ENCODE measurements at regions not wholly inside any gene's neighbourhood (a gene's known extent, or its start where the extent isn't known, plus 50 kb on each side); places are given as distances from the start of the nearest gene placed in this dataset.

GRCh38 chr1:244196571-244197285 lies 145.6 kb downstream of the ZBTB18 start:
- no peak for DNase-seq (ENCODE audit: low read depth, low spot score)

- no peak for DNase-seq (ENCODE audit: low read depth, low spot score)
These were observed 146.8 kb downstream of the ZBTB18 start for GRCh38 chr1:244197851-244198375.

GRCh38 chr1:244199902-244200301 lies 148.8 kb downstream of the ZBTB18 start:
- DNase-seq (ENCODE audit: low read depth, low spot score) = no peak

GRCh38 chr1:244200596-244200995 lies 149.5 kb downstream of the ZBTB18 start:
- no peak for DNase-seq (ENCODE audit: low read depth, low spot score)

GRCh38 chr1:244201750-244202149 lies 150.7 kb downstream of the ZBTB18 start:
- no peak for DNase-seq (ENCODE audit: low read depth, low spot score)

- no peak for DNase-seq (ENCODE audit: low read depth, low spot score)
These were observed 152.9 kb downstream of the ZBTB18 start for GRCh38 chr1:244204004-244204403.

GRCh38 chr1:244205171-244205570 lies 154.1 kb downstream of the ZBTB18 start:
- DNase-seq (ENCODE audit: low read depth, low spot score) = no peak

GRCh38 chr1:244205906-244206305 lies 154.8 kb downstream of the ZBTB18 start:
- DNase-seq (ENCODE audit: low read depth, low spot score) = no peak

GRCh38 chr1:244207042-244207934 lies 156.2 kb downstream of the ZBTB18 start:
- DNase-seq (ENCODE audit: low read depth, low spot score) = peak; percentile 20

GRCh38 chr1:244207935-244208244 lies 156.8 kb downstream of the ZBTB18 start:
- no peak for DNase-seq (ENCODE audit: low read depth, low spot score)

GRCh38 chr1:244209955-244210354 lies 158.9 kb downstream of the ZBTB18 start:
- no peak for DNase-seq (ENCODE audit: low read depth, low spot score)

GRCh38 chr1:244210884-244211558 lies 159.9 kb downstream of the ZBTB18 start:
- no peak for DNase-seq (ENCODE audit: low read depth, low spot score)

- no peak for DNase-seq (ENCODE audit: low read depth, low spot score)
These were observed 160.5 kb downstream of the ZBTB18 start for GRCh38 chr1:244211559-244211944.

GRCh38 chr1:244212219-244212618 lies 161.1 kb downstream of the ZBTB18 start:
- DNase-seq (ENCODE audit: low read depth, low spot score) = no peak

- DNase-seq (ENCODE audit: low read depth, low spot score) = no peak
These were observed 161.9 kb downstream of the ZBTB18 start for GRCh38 chr1:244212797-244213475.

GRCh38 chr1:244214009-244214967 lies 163.2 kb downstream of the ZBTB18 start:
- DNase-seq (ENCODE audit: low read depth, low spot score) = peak; percentile 36

- no peak for DNase-seq (ENCODE audit: low read depth, low spot score)
These were observed 165.8 kb downstream of the ZBTB18 start for GRCh38 chr1:244216836-244217235.

- DNase-seq (ENCODE audit: low read depth, low spot score) = no peak
These were observed 166.6 kb downstream of the ZBTB18 start for GRCh38 chr1:244217711-244218110.

- no peak for DNase-seq (ENCODE audit: low read depth, low spot score)
These were observed 167.1 kb downstream of the ZBTB18 start for GRCh38 chr1:244218220-244218619.

GRCh38 chr1:244219149-244219548 lies 168.1 kb downstream of the ZBTB18 start:
- DNase-seq (ENCODE audit: low read depth, low spot score) = no peak

All from smooth muscle cell of the brain vasculature (primary cell).